ENCODE measurements at regions not wholly inside any gene's neighbourhood (a gene's known extent, or its start where the extent isn't known, plus 50 kb on each side); places are given as distances from the start of the nearest gene placed in this dataset.

GRCh38 chr18:10278265-10278664, 176.2 kb upstream of the APCDD1 start:
- TF ChIP-seq POLR2AphosphoS5 (IDR thresholded peaks at IDR 0.05; ENCODE audit: borderline replicate concordance, low read depth, low read length) (no peak), EZH2 (IDR thresholded peaks at IDR 0.05) (no peak), FOXP2 (optimal IDR thresholded peaks at IDR 0.05; ENCODE audit: control extremely low read depth, extremely low read length, insufficient read depth) (no peak)
